Nephron (organoid): ENCODE measurements at regions not wholly inside any gene's neighbourhood (a gene's known extent, or its start where the extent isn't known, plus 50 kb on each side); places are given as distances from the start of the nearest gene placed in this dataset.
"Not testable (repeated sequence)": the region's sequence is repeated elsewhere in the genome, so short reads cannot be mapped to it uniquely, and the experiment has no call there.

Source experiments
- H3K27ac Mint-ChIP-seq, 3 experiments: 2 replicates each; pipeline ENCODE4 v1.8.0; 2020; ENCODE audit warnings: mixed read lengths in 3 of 3, mild to moderate bottlenecking in 2 of 3, moderate library complexity in 1 of 3
- H3K27me3 Mint-ChIP-seq: 2 replicates; pipeline ENCODE4 v1.8.0; 2021; ENCODE audit warnings: low read depth, mild to moderate bottlenecking, moderate library complexity, mixed read lengths
- H3K36me3 Mint-ChIP-seq: 2 replicates; pipeline ENCODE4 v1.8.0; 2020; ENCODE audit warnings: low read depth, mixed read lengths
- H3K4me1 Mint-ChIP-seq: 2 replicates; pipeline ENCODE4 v1.8.0; 2020; ENCODE audit warnings: mixed read lengths
- H3K4me3 Mint-ChIP-seq, 3 experiments: 2 replicates each; pipeline ENCODE4 v1.8.0; 2020; ENCODE audit warnings: mild to moderate bottlenecking in 3 of 3, mixed read lengths in 3 of 3, moderate library complexity in 2 of 3
- H3K9me3 Mint-ChIP-seq: 2 replicates; pipeline ENCODE4 v1.8.0; 2020; ENCODE audit warnings: mixed read lengths
- CTCF ChIP-seq, 3 experiments: fragments of 200-600 bp; sonication (generic); IDR thresholded peaks; one replicate each; pipeline ENCODE4 v1.5.0; 2021; ENCODE audit warnings: antibody characterized with exemption in 3 of 3; ENCODE audit not compliant: unreplicated experiment in 3 of 3

- H3K27ac Mint-ChIP-seq = no peak overlapping the region
- TF ChIP-seq CTCF (IDR thresholded peaks at IDR 0.05; ENCODE audit: unreplicated experiment in 3 of 3) = no peak
- H3K4me1 Mint-ChIP-seq = peaks cover 17% of the 10 kb centered on the region
- no peaks in the 10 kb centered on the region for H3K27me3 Mint-ChIP-seq
- H3K36me3 Mint-ChIP-seq = no peaks in the 10 kb centered on the region
- no peak overlapping the region for H3K4me3 Mint-ChIP-seq
- peaks cover 14% of the 10 kb centered on the region for H3K9me3 Mint-ChIP-seq
These were observed 280.4 kb upstream of the COL3A1 start for GRCh38 chr2:188693771-188694170.

- Mint-ChIP-seq H3K36me3 (no peaks in the 10 kb centered on the region), H3K27me3 (no peaks in the 10 kb centered on the region), H3K9me3 (peaks cover 6% of the 10 kb centered on the region), H3K4me1 (peaks cover 17% of the 10 kb centered on the region), H3K27ac (peak overlapping the region in 2 of 3 experiments; percentile 65 to 73), H3K4me3 (no peak overlapping the region)
- TF ChIP-seq CTCF (IDR thresholded peaks at IDR 0.05; ENCODE audit: unreplicated experiment in 3 of 3) = no peak
These were observed 278.2 kb upstream of the COL3A1 start for GRCh38 chr2:188695953-188696352.

GRCh38 chr2:188698151-188698550, 276.0 kb upstream of the COL3A1 start:
- H3K4me1 Mint-ChIP-seq = peaks cover 17% of the 10 kb centered on the region
- H3K27ac Mint-ChIP-seq, H3K27me3 Mint-ChIP-seq, H3K9me3 Mint-ChIP-seq, H3K4me3 Mint-ChIP-seq, H3K36me3 Mint-ChIP-seq: not testable (repeated sequence)

- no peak overlapping the region for H3K4me3 Mint-ChIP-seq
- peaks cover 13% of the 10 kb centered on the region for H3K4me1 Mint-ChIP-seq
- no peak for TF ChIP-seq CTCF (IDR thresholded peaks at IDR 0.05; ENCODE audit: unreplicated experiment in 3 of 3)
- peak overlapping the region in 1 of 3 experiments; percentile 37 for H3K27ac Mint-ChIP-seq
- no peaks in the 10 kb centered on the region for H3K36me3 Mint-ChIP-seq
- peaks cover 7% of the 10 kb centered on the region for H3K9me3 Mint-ChIP-seq
- H3K27me3 Mint-ChIP-seq = no peaks in the 10 kb centered on the region
These were observed 272.3 kb upstream of the COL3A1 start for GRCh38 chr2:188701836-188702235.

GRCh38 chr2:188705191-188705590, 269.0 kb upstream of the COL3A1 start:
- H3K27me3 Mint-ChIP-seq = no peaks in the 10 kb centered on the region
- no peak for TF ChIP-seq CTCF (IDR thresholded peaks at IDR 0.05; ENCODE audit: unreplicated experiment in 3 of 3)

GRCh38 chr2:188713961-188714360, 260.2 kb upstream of the COL3A1 start:
- no peak overlapping the region for H3K4me3 Mint-ChIP-seq
- no peak overlapping the region for H3K27ac Mint-ChIP-seq
- no peaks in the 10 kb centered on the region for H3K27me3 Mint-ChIP-seq
- peaks cover 38% of the 10 kb centered on the region for H3K9me3 Mint-ChIP-seq
- H3K36me3 Mint-ChIP-seq = peaks cover 3% of the 10 kb centered on the region
- TF ChIP-seq CTCF (IDR thresholded peaks at IDR 0.05; ENCODE audit: unreplicated experiment in 3 of 3) = no peak
- no peaks in the 10 kb centered on the region for H3K4me1 Mint-ChIP-seq

More at GRCh38 chr2:188705191-188705590, 269.0 kb upstream of the COL3A1 start:
- Mint-ChIP-seq H3K4me3 (no peak overlapping the region), H3K9me3 (peaks cover 23% of the 10 kb centered on the region), H3K36me3 (no peaks in the 10 kb centered on the region), H3K27ac (peak overlapping the region; percentile 36 to 60 (median 53)), H3K4me1 (peaks cover 12% of the 10 kb centered on the region)
